ENCODE measurements at regions not wholly inside any gene's neighbourhood (a gene's known extent, or its start where the extent isn't known, plus 50 kb on each side); places are given as distances from the start of the nearest gene placed in this dataset.

- no peak for TF ChIP-seq CTCF (IDR thresholded peaks at IDR 0.05)
- no peak for TF ChIP-seq POLR2A (IDR thresholded peaks at IDR 0.05)
These were observed 71.4 kb upstream of the BHLHE40 start for GRCh38 chr3:4907643-4908432.
